Karpas-422 (cell line): ENCODE measurements at regions not wholly inside any gene's neighbourhood (a gene's known extent, or its start where the extent isn't known, plus 50 kb on each side); places are given as distances from the start of the nearest gene placed in this dataset.
"Not testable (repeated sequence)": the region's sequence is repeated elsewhere in the genome, so short reads cannot be mapped to it uniquely, and the experiment has no call there.

Experiments
- DNase-seq: peaks from one replicate; pipeline ENCODE4 v3.0.0-alpha.2; 2015
- H2AFZ ChIP-seq: fragments of 200-600 bp; sonication (generic); 2 replicates; pipeline ENCODE4 v1.6.1; 2014; ENCODE audit warnings: antibody characterized with exemption, low read length, mixed read lengths
- H3K27ac ChIP-seq: fragments of 200-600 bp; sonication (generic); 2 replicates; pipeline ENCODE4 v1.5.1; 2014; ENCODE audit warnings: mild to moderate bottlenecking, low read length, moderate library complexity
- H3K27me3 ChIP-seq: fragments of 200-600 bp; sonication (generic); 2 replicates; pipeline ENCODE4 v1.6.1; 2014; ENCODE audit warnings: low read length, mixed read lengths
- H3K36me3 ChIP-seq: fragments of 200-600 bp; sonication (generic); 2 replicates; pipeline ENCODE4 v1.6.1; 2014; ENCODE audit warnings: low read length, mixed read lengths; ENCODE audit not compliant: insufficient read depth
- H3K4me1 ChIP-seq: fragments of 200-600 bp; sonication (generic); 2 replicates; pipeline ENCODE4 v1.6.1; 2014; ENCODE audit warnings: mild to moderate bottlenecking, low read length, mixed read lengths
- H3K4me2 ChIP-seq: fragments of 200-600 bp; sonication (generic); 2 replicates; pipeline ENCODE4 v1.6.1; 2014; ENCODE audit warnings: low read length, low read depth, mild to moderate bottlenecking; ENCODE audit not compliant: poor library complexity, severe bottlenecking
- H3K4me3 ChIP-seq: fragments of 200-600 bp; sonication (generic); 2 replicates; pipeline ENCODE4 v1.5.1; 2014; ENCODE audit warnings: mild to moderate bottlenecking, antibody characterized with exemption, low read length, mixed read lengths
- H3K79me2 ChIP-seq: fragments of 200-600 bp; sonication (generic); 2 replicates; pipeline ENCODE4 v1.6.1; 2014; ENCODE audit warnings: mild to moderate bottlenecking, low read length, mixed read lengths
- H3K9ac ChIP-seq: fragments of 200-600 bp; sonication (generic); 2 replicates; pipeline ENCODE4 v1.6.0; 2014; ENCODE audit warnings: low read length
- H3K9me2 ChIP-seq: fragments of 200-600 bp; sonication (generic), shearing (Covaris generic); replicated peaks from 2 replicates; pipeline ENCODE4 v1.6.0; 2014; ENCODE audit warnings: mild to moderate bottlenecking, low read length, moderate library complexity; ENCODE audit not compliant: insufficient read depth
- H3K9me3 ChIP-seq: fragments of 300-700, 200-600 bp; sonication (generic); 2 replicates; pipeline ENCODE4 v1.6.1; 2014; ENCODE audit warnings: low read length, mixed read lengths
- H4K20me1 ChIP-seq: fragments of 200-600 bp; sonication (generic); 2 replicates; pipeline ENCODE4 v1.6.1; 2014; ENCODE audit warnings: mild to moderate bottlenecking, antibody characterized with exemption, low read length, low read depth; ENCODE audit not compliant: insufficient read depth

DNA sequence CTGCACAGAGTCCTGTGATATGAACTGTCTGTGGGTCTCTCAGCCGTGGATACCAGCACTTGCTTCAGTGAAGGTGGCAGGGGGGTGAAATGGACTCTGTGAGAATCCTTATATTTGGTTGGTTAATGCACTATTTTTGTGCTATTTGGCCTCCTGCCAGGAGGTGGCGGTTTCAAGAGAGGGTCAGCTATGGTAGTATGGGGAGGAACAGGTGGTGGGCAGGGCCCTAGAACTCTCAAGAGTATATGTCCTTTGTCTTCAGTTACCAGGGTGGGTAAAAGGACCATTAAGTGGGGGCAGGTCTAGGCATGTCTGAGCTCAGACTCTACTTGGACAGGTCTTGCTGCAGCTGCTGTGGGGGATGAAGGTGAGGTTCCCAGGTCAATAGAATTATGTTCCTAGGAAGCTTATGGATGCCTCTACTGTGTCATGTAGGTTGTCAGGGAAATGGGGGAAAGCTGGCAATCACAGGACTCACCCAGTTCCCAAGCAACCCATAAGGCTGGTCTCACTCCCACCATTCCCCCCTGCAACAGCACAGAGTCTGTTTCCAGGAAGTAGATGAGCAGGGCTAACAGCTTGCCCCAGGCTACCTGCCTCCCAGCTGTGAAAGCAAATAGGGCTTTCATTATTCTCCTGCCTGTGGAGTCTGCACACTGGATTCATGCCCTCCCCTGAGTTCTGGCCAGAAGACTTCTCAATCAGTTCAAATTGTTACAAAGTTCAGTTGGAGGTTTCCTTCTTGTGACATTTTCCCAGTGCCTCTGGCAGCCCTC, 56.8 kb upstream of the PHIP start:
- H3K9me3 ChIP-seq: no peaks in the 10 kb centered on the region
- no peak overlapping the region for H3K9ac ChIP-seq
- no peak overlapping the region for H3K27ac ChIP-seq
- no peaks in the 10 kb centered on the region for H3K79me2 ChIP-seq
- H3K4me1 ChIP-seq: no peaks in the 10 kb centered on the region
- H3K27me3 ChIP-seq: no peaks in the 10 kb centered on the region
- no peaks in the 10 kb centered on the region for H3K9me2 ChIP-seq
- no peak overlapping the region for H3K4me3 ChIP-seq
- H3K4me2 ChIP-seq: no peak overlapping the region
- H4K20me1 ChIP-seq: no peaks in the 10 kb centered on the region
- no peaks in the 10 kb centered on the region for H3K36me3 ChIP-seq
- DNase-seq: peak; percentile 46
- no peak overlapping the region for H2AFZ ChIP-seq

GRCh38 chr6:79133173-79133572, 55.1 kb upstream of the PHIP start:
- no peaks in the 10 kb centered on the region for H3K9me2 ChIP-seq
- no peak overlapping the region for H3K4me2 ChIP-seq
- no peak overlapping the region for H3K9ac ChIP-seq
- no peaks in the 10 kb centered on the region for H3K4me1 ChIP-seq
- no peak overlapping the region for H3K27ac ChIP-seq
- no peaks in the 10 kb centered on the region for H3K9me3 ChIP-seq
- H3K27me3 ChIP-seq: no peaks in the 10 kb centered on the region
- no peak overlapping the region for H3K4me3 ChIP-seq
- no peak overlapping the region for H2AFZ ChIP-seq
- H4K20me1 ChIP-seq: no peaks in the 10 kb centered on the region
- no peaks in the 10 kb centered on the region for H3K79me2 ChIP-seq
- DNase-seq: no peak
- no peaks in the 10 kb centered on the region for H3K36me3 ChIP-seq

DNA sequence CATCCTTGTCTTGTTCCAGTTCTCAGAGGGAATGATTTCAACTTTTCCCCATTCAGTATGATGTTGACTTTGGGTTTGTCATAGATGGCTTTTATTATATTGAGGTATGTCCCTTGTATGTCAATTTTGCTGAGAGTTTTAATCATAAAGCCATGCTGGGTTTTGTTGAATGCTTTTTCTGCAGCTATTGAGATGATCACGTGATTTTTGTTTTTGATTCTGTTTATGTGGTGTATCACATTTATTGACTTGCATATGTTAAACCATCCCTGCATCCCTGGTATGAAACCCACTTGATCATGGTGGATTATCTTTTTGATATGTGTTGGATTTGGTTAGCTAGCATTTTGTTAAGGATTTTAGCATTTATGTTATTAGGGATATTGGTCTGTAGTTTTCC, 53.2 kb upstream of the PHIP start:
- H3K9me2 ChIP-seq, H3K27ac ChIP-seq, DNase-seq, H3K9me3 ChIP-seq, H4K20me1 ChIP-seq, H3K4me3 ChIP-seq, H3K79me2 ChIP-seq, H3K4me1 ChIP-seq, H3K27me3 ChIP-seq, H3K36me3 ChIP-seq, H2AFZ ChIP-seq, H3K4me2 ChIP-seq, H3K9ac ChIP-seq: not testable (repeated sequence)
